ENCODE measurements at regions not wholly inside any gene's neighbourhood (a gene's known extent, or its start where the extent isn't known, plus 50 kb on each side); places are given as distances from the start of the nearest gene placed in this dataset.

DNA sequence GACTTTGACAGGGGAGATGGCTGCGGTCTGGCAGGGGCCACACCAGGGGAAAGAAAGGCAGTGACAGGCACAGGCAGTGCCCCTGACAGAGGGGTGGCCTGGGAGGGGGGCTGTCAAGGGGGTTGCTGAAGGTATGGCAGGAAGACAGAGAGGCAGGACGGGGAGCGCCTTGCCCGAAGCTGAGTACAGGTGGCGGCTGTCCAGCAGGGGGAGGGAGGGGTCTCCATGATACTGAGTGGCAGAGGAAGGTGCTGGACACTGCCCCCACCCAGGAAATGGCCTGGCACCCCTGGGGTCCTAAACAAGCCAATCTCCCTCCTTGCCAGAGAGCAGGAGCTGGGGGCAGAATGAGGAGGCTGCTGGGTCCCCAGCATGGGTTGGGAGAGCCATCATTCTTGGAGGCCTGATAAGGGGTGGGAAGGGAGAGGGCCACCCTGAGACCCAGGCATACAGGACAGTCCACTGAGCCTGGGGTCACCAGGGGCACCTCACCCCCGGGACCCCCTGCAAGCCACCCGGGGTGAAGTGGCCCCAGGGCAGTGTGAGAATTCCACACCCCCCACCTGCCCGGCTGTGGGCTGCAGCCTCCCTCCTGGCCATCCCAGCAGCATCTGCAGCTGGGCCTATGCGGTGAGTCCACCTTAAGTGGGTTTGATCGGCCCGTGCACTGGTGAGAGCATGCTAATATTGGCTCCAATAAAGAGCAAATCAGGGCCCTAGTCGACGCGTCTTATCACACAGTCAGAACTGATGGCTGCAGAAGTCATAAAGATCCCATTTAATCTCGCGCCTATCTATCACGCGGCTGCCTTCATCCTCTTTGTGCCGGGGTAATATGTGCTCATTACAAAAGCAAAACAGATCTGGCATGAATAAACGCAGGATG is 108.5 kb downstream of the FAM53A start:
- TF ChIP-seq, protein P1, sequence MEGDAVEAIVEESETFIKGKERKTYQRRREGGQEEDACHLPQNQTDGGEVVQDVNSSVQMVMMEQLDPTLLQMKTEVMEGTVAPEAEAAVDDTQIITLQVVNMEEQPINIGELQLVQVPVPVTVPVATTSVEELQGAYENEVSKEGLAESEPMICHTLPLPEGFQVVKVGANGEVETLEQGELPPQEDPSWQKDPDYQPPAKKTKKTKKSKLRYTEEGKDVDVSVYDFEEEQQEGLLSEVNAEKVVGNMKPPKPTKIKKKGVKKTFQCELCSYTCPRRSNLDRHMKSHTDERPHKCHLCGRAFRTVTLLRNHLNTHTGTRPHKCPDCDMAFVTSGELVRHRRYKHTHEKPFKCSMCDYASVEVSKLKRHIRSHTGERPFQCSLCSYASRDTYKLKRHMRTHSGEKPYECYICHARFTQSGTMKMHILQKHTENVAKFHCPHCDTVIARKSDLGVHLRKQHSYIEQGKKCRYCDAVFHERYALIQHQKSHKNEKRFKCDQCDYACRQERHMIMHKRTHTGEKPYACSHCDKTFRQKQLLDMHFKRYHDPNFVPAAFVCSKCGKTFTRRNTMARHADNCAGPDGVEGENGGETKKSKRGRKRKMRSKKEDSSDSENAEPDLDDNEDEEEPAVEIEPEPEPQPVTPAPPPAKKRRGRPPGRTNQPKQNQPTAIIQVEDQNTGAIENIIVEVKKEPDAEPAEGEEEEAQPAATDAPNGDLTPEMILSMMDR (IDR thresholded peaks at IDR 0.05), result no peak
- TF ChIP-seq EZH2phosphoT487 (IDR thresholded peaks at IDR 0.05), result no peak

Measured in neural progenitor cell (in vitro differentiated cells).